H1 (cell line): ENCODE measurements at regions not wholly inside any gene's neighbourhood (a gene's known extent, or its start where the extent isn't known, plus 50 kb on each side); places are given as distances from the start of the nearest gene placed in this dataset.

Source experiments
- BCL11A ChIP-seq, 2 experiments: IDR thresholded peaks; one replicate each; pipeline ENCODE4 v1.6.1; 2011; ENCODE audit warnings: low read depth in 2 of 2, low read length in 2 of 2, mild to moderate bottlenecking in 2 of 2
- CHD1 ChIP-seq: IDR thresholded peaks from 2 replicates; pipeline ENCODE4 v1.6.1; 2012; ENCODE audit warnings: low read depth, low read length, improper control_type of control experiment
- POU5F1 ChIP-seq: IDR thresholded peaks from 2 replicates; pipeline ENCODE4 v1.6.1; 2011; ENCODE audit warnings: low read depth, mild to moderate bottlenecking, low read length, moderate library complexity
- TAF7 ChIP-seq: optimal IDR thresholded peaks from 2 replicates; pipeline ENCODE3; 2011; ENCODE audit warnings: low read depth, mild to moderate bottlenecking, inconsistent platforms, low read length, moderate library complexity, borderline replicate concordance
- TF ChIP-seq, protein P1 (sequence below): fragments of 300-600 bp; sonication (generic); IDR thresholded peaks from 2 replicates; pipeline ENCODE4 v1.7.1; 2012; ENCODE audit warnings: low read length, moderate library complexity, mild to moderate bottlenecking, inconsistent platforms; ENCODE audit not compliant: insufficient replicate concordance

DNA sequence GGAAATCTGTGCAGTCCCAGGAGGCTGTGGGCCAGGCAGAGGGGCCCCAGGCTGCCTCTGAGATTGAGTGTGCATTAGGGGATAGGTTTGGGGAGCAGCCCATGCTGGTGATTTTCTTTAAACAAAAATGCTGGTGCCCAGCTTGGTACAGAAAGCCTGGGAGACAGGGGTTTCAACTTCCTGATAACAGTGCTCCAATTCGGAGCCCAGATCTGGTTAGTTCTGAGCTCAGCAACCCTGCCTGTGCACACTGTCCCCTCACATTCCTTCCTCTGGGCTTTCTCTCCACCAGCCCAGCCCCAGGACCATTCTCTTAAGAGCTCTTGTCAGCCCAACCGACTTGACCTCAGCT lies 379.2 kb upstream of the ZMIZ1 start (continued):
- TF ChIP-seq, protein P1, sequence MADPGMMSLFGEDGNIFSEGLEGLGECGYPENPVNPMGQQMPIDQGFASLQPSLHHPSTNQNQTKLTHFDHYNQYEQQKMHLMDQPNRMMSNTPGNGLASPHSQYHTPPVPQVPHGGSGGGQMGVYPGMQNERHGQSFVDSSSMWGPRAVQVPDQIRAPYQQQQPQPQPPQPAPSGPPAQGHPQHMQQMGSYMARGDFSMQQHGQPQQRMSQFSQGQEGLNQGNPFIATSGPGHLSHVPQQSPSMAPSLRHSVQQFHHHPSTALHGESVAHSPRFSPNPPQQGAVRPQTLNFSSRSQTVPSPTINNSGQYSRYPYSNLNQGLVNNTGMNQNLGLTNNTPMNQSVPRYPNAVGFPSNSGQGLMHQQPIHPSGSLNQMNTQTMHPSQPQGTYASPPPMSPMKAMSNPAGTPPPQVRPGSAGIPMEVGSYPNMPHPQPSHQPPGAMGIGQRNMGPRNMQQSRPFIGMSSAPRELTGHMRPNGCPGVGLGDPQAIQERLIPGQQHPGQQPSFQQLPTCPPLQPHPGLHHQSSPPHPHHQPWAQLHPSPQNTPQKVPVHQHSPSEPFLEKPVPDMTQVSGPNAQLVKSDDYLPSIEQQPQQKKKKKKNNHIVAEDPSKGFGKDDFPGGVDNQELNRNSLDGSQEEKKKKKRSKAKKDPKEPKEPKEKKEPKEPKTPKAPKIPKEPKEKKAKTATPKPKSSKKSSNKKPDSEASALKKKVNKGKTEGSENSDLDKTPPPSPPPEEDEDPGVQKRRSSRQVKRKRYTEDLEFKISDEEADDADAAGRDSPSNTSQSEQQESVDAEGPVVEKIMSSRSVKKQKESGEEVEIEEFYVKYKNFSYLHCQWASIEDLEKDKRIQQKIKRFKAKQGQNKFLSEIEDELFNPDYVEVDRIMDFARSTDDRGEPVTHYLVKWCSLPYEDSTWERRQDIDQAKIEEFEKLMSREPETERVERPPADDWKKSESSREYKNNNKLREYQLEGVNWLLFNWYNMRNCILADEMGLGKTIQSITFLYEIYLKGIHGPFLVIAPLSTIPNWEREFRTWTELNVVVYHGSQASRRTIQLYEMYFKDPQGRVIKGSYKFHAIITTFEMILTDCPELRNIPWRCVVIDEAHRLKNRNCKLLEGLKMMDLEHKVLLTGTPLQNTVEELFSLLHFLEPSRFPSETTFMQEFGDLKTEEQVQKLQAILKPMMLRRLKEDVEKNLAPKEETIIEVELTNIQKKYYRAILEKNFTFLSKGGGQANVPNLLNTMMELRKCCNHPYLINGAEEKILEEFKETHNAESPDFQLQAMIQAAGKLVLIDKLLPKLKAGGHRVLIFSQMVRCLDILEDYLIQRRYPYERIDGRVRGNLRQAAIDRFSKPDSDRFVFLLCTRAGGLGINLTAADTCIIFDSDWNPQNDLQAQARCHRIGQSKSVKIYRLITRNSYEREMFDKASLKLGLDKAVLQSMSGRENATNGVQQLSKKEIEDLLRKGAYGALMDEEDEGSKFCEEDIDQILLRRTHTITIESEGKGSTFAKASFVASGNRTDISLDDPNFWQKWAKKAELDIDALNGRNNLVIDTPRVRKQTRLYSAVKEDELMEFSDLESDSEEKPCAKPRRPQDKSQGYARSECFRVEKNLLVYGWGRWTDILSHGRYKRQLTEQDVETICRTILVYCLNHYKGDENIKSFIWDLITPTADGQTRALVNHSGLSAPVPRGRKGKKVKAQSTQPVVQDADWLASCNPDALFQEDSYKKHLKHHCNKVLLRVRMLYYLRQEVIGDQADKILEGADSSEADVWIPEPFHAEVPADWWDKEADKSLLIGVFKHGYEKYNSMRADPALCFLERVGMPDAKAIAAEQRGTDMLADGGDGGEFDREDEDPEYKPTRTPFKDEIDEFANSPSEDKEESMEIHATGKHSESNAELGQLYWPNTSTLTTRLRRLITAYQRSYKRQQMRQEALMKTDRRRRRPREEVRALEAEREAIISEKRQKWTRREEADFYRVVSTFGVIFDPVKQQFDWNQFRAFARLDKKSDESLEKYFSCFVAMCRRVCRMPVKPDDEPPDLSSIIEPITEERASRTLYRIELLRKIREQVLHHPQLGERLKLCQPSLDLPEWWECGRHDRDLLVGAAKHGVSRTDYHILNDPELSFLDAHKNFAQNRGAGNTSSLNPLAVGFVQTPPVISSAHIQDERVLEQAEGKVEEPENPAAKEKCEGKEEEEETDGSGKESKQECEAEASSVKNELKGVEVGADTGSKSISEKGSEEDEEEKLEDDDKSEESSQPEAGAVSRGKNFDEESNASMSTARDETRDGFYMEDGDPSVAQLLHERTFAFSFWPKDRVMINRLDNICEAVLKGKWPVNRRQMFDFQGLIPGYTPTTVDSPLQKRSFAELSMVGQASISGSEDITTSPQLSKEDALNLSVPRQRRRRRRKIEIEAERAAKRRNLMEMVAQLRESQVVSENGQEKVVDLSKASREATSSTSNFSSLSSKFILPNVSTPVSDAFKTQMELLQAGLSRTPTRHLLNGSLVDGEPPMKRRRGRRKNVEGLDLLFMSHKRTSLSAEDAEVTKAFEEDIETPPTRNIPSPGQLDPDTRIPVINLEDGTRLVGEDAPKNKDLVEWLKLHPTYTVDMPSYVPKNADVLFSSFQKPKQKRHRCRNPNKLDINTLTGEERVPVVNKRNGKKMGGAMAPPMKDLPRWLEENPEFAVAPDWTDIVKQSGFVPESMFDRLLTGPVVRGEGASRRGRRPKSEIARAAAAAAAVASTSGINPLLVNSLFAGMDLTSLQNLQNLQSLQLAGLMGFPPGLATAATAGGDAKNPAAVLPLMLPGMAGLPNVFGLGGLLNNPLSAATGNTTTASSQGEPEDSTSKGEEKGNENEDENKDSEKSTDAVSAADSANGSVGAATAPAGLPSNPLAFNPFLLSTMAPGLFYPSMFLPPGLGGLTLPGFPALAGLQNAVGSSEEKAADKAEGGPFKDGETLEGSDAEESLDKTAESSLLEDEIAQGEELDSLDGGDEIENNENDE = no peak
- TF ChIP-seq CHD1 (no peak), TAF7 (no peak), BCL11A (IDR thresholded peaks at IDR 0.05; ENCODE audit: low read depth in 2 of 2, low read length in 2 of 2) (no peak), POU5F1 (no peak)
